GM18498 (cell line): ENCODE measurements at regions not wholly inside any gene's neighbourhood (a gene's known extent, or its start where the extent isn't known, plus 50 kb on each side); places are given as distances from the start of the nearest gene placed in this dataset.

Experiments
- ATAC-seq: cut with Tn5 transposase; IDR thresholded peaks from one replicate; pipeline ENCODE4 v1.9.1; 2021; ENCODE audit warnings: mild to moderate bottlenecking, moderate library complexity; ENCODE audit not compliant: unreplicated experiment

- ATAC-seq: no peak
Observed at GRCh38 chr20:16944745-16945144, 196.6 kb downstream of the OTOR start.

- ATAC-seq: no peak
Observed at GRCh38 chr20:16945619-16946018, 197.5 kb downstream of the OTOR start.

- ATAC-seq: no peak
Observed at GRCh38 chr20:16946097-16946496, 197.9 kb downstream of the OTOR start.

- ATAC-seq: no peak
Observed at GRCh38 chr20:16947479-16947878, 199.3 kb downstream of the OTOR start.

GRCh38 chr20:16951876-16952275 lies 203.7 kb downstream of the OTOR start:
- ATAC-seq: no peak

GRCh38 chr20:16952965-16953364 lies 204.8 kb downstream of the OTOR start:
- ATAC-seq: no peak

GRCh38 chr20:16953858-16954257 lies 205.7 kb downstream of the OTOR start:
- ATAC-seq: no peak

- no peak for ATAC-seq
Observed at GRCh38 chr20:16955462-16955861, 207.3 kb downstream of the OTOR start.

GRCh38 chr20:16955971-16956370 lies 207.8 kb downstream of the OTOR start:
- ATAC-seq: no peak

- no peak for ATAC-seq
Observed at GRCh38 chr20:16965401-16965800, 217.2 kb downstream of the OTOR start.

- ATAC-seq: no peak
Observed at GRCh38 chr20:16966276-16966880, 218.2 kb downstream of the OTOR start.

GRCh38 chr20:16968099-16968498 lies 219.9 kb downstream of the OTOR start:
- ATAC-seq: no peak

GRCh38 chr20:16970776-16971175 lies 222.6 kb downstream of the OTOR start:
- no peak for ATAC-seq

GRCh38 chr20:16974080-16974854 lies 226.1 kb downstream of the OTOR start:
- ATAC-seq: no peak

GRCh38 chr20:16974855-16975162 lies 226.7 kb downstream of the OTOR start:
- ATAC-seq: no peak

- no peak for ATAC-seq
Observed at GRCh38 chr20:16975682-16976081, 227.5 kb downstream of the OTOR start.

GRCh38 chr20:16978497-16978896 lies 230.3 kb downstream of the OTOR start:
- ATAC-seq: no peak

GRCh38 chr20:16982091-16982726 lies 234.1 kb downstream of the OTOR start:
- no peak for ATAC-seq

- no peak for ATAC-seq
Observed at GRCh38 chr20:16984481-16984880, 236.3 kb downstream of the OTOR start.

GRCh38 chr20:17003170-17003870 lies 223.5 kb upstream of the PCSK2 start:
- no peak for ATAC-seq

GRCh38 chr20:17010181-17010580 lies 216.7 kb upstream of the PCSK2 start:
- no peak for ATAC-seq
